Common myeloid progenitor, CD34-positive (primary cell): ENCODE measurements at regions not wholly inside any gene's neighbourhood (a gene's known extent, or its start where the extent isn't known, plus 50 kb on each side); places are given as distances from the start of the nearest gene placed in this dataset.
"Not testable (repeated sequence)": the region's sequence is repeated elsewhere in the genome, so short reads cannot be mapped to it uniquely, and the experiment has no call there.

Source experiments
- CTCF ChIA-PET: fragments of 350-600 bp; sonication (Branson Sonifier 250); formaldehyde crosslinking; loops from one replicate; lab custom pipeline; 2021; ENCODE audit warnings: antibody characterized with exemption; lab: Charles Lee
- POLR2A ChIA-PET: fragments of 350-600 bp; sonication (Branson Sonifier 250); formaldehyde crosslinking; loops from one replicate; lab custom pipeline; 2021; ENCODE audit warnings: antibody characterized with exemption; lab: Charles Lee
- DNase-seq, 3 donors: peaks; one replicate each; pipeline versions ENCODE4 v3.0.0 to v3.0.0-alpha.2; 2013
- H3K27ac ChIP-seq, 2 experiments: 1 replicate in 1 of 2; 2 replicates in 1 of 2; pipeline ENCODE4 v1.7.0; 2013; ENCODE audit warnings: inconsistent platforms in 2 of 2, low read length in 2 of 2, mild to moderate bottlenecking in 2 of 2, low read depth in 1 of 2, moderate library complexity in 1 of 2; ENCODE audit not compliant: severe bottlenecking in 2 of 2, insufficient read depth in 1 of 2, poor library complexity in 1 of 2
- H3K27me3 ChIP-seq, 5 experiments: replicated peaks in 2 of 5; 1 replicate in 3 of 5; 2 replicates in 2 of 5; pipeline versions ENCODE4 v1.6.1 to v1.7.0; 2013; ENCODE audit warnings: low read length in 4 of 5, mild to moderate bottlenecking in 2 of 5, moderate library complexity in 2 of 5, inconsistent platforms in 1 of 5; ENCODE audit not compliant: insufficient read depth in 5 of 5, control insufficient read depth in 4 of 5
- H3K36me3 ChIP-seq, 4 experiments: 1 replicate in 2 of 4; 2 replicates in 2 of 4; pipeline versions ENCODE4 v1.6.1 to v1.7.0; 2013; ENCODE audit warnings: low read length in 3 of 4, control low read depth in 1 of 4, mild to moderate bottlenecking in 1 of 4; ENCODE audit not compliant: control insufficient read depth in 4 of 4, insufficient read depth in 4 of 4
- H3K4me1 ChIP-seq, 4 experiments: 1 replicate in 3 of 4; 2 replicates in 1 of 4; pipeline versions ENCODE4 v1.6.1 to v1.7.1; 2013; ENCODE audit warnings: low read length in 3 of 4, mild to moderate bottlenecking in 3 of 4, control low read depth in 1 of 4, inconsistent platforms in 1 of 4, moderate library complexity in 1 of 4; ENCODE audit not compliant: control insufficient read depth in 4 of 4, insufficient read depth in 4 of 4; ENCODE audit errors: control extremely low read depth in 1 of 4
- H3K4me3 ChIP-seq, 7 experiments: 1 replicate in 4 of 7; 2 replicates in 3 of 7; pipeline versions ENCODE4 v1.5.1 to v1.7.0; 2013; ENCODE audit warnings: mild to moderate bottlenecking in 7 of 7, low read length in 6 of 7, moderate library complexity in 6 of 7, inconsistent platforms in 2 of 7, low read depth in 2 of 7, control low read depth in 1 of 7; ENCODE audit not compliant: insufficient read depth in 4 of 7, control insufficient read depth in 1 of 7; ENCODE audit errors: extremely low read depth in 1 of 7
- H3K9me3 ChIP-seq, 5 experiments: 1 replicate in 4 of 5; 2 replicates in 1 of 5; pipeline versions ENCODE4 v1.6.1 to v1.7.1; 2013; ENCODE audit warnings: low read length in 4 of 5, mild to moderate bottlenecking in 2 of 5, inconsistent platforms in 1 of 5, low read depth in 1 of 5, moderate library complexity in 1 of 5; ENCODE audit not compliant: control insufficient read depth in 4 of 5, insufficient read depth in 2 of 5; ENCODE audit errors: control extremely low read depth in 1 of 5
- WGBS: methylation state at CpG from one replicate; pipeline ENCODE4 v1.1.5; 2013; ENCODE audit not compliant: insufficient coverage; 5-methylcytosine and 5-hydroxymethylcytosine counted together

DNA sequence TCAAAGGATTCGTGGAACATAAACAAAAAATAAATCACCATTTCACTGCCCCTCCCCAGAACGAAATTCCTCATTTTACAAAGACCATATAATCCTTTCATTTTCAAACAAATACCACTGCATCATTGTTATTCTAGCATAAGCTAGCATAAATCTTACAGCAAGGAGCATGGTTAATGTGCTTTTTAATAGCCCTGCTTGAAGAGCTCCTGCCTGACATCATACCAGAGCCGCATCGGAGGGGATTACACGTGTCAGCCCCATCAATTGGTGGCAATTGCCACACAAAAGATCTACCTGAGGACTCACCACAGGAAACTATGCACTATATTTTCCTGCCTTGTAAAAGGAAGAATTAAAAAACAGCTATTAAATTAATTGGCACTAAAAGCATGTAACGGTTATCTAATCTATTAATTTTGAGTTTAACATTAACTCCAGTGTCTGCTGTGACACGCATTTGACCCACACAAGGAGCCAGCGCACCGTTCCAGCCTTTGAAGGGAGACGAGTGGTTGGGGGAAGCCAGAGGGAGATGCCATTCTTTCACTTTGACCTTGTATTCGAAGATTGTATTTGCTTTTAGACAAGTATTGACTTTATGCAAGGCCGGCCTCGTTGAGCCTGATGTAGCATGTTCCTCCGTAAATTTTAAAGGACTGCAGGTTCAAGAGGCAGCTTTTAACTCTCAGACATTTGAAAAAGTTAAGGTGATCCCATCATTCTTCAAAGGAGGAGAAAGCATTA is 261.1 kb upstream of the RNF32 start:
- H3K27me3 ChIP-seq = no peaks in the 10 kb centered on the region
- H3K27ac ChIP-seq = no peak overlapping the region
- H3K36me3 ChIP-seq = no peaks in the 10 kb centered on the region
- 90% methylated on average over 13 of the region's 14 CpGs for WGBS
- H3K4me3 ChIP-seq = no peak overlapping the region
- POLR2A ChIA-PET = no interaction called here
- H3K4me1 ChIP-seq = no peaks in the 10 kb centered on the region
- no peak for DNase-seq
- CTCF ChIA-PET = no interaction called here
- no peaks in the 10 kb centered on the region for H3K9me3 ChIP-seq

DNA sequence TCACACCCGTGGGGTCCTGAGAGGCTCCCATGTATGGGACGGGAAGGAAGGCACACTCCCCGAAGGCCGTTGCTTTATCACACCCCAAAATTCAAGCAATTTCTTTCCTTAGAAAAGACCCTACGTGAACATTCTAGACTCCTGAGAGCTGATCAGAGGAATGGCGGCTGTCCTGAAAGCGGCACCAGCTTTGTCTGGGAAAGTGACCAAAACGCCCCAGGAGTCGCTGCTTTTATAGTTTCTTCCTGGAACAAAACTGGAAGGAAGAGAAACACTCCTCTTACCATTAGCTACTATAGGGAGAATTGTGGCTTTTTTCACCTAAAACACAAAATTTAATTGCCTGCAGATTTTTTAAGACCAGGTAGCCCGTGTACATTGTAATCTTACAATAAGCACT is 261.8 kb upstream of the RNF32 start:
- H3K9me3 ChIP-seq = no peaks in the 10 kb centered on the region
- no peaks in the 10 kb centered on the region for H3K36me3 ChIP-seq
- 88% methylated on average over 3 of the region's 10 CpGs for WGBS
- no peak for DNase-seq
- no peak overlapping the region for H3K27ac ChIP-seq
- no peak overlapping the region for H3K4me3 ChIP-seq
- ChIA-PET POLR2A (no interaction called here), CTCF (no interaction called here)
- H3K4me1 ChIP-seq = no peaks in the 10 kb centered on the region
- H3K27me3 ChIP-seq = no peaks in the 10 kb centered on the region

DNA sequence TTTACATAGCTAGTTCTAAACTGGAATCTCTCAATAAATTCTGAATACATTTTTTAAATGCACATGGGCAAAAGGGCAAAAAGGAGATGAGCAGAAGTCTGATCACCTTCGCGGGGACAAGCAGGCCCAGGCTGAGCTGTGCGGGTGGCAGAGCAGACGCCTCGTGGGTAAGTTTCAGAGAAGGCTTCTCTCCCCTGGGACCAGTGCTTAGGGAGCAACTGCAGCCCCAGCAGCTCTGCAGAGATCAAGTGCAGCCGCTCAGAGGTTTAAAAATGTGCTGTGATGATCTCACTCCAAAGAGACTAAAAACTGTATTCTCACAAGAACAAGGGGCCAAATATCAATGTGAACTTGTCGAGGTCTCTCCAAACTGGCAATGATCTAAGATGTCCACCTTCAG is 264.3 kb upstream of the RNF32 start:
- Histone ChIP-seq H3K36me3 (no peaks in the 10 kb centered on the region), H3K9me3 (no peaks in the 10 kb centered on the region), H3K4me1 (no peaks in the 10 kb centered on the region), H3K4me3 (no peak overlapping the region), H3K27me3 (no peaks in the 10 kb centered on the region), H3K27ac (no peak overlapping the region)
- WGBS = 84% methylated on average over 6 of the region's 7 CpGs
- ChIA-PET POLR2A (no interaction called here), CTCF (no interaction called here)
- DNase-seq = no peak

DNA sequence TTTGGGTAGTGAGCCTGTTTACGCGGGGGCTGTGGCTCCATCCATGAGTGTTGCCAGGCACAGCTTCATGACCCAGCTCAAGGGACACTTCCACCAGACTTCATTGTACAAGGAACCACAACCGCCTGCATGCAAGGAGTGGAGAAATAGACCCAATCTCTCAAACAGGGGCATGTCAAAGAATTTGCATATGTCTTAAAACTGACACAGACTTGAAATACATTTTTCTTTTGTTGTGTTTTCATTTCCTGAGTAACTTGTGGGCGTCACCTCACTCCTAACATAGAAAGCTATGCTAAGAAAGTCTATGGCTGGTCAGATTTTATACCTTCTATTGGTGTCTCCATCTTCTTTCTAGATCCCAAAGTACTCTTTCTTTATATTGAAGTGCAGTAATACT is 266.2 kb upstream of the RNF32 start:
- ChIA-PET CTCF (no interaction called here), POLR2A (no interaction called here)
- Histone ChIP-seq H3K4me1 (no peaks in the 10 kb centered on the region), H3K9me3 (peaks cover 0 to 5% (median 0%) of the 10 kb centered on the region in 5 experiments), H3K27ac (no peak overlapping the region), H3K36me3 (no peaks in the 10 kb centered on the region), H3K4me3 (no peak overlapping the region), H3K27me3 (no peaks in the 10 kb centered on the region)
- DNase-seq = no peak
- WGBS = 100% methylated on average over 3 of the region's 4 CpGs

DNA sequence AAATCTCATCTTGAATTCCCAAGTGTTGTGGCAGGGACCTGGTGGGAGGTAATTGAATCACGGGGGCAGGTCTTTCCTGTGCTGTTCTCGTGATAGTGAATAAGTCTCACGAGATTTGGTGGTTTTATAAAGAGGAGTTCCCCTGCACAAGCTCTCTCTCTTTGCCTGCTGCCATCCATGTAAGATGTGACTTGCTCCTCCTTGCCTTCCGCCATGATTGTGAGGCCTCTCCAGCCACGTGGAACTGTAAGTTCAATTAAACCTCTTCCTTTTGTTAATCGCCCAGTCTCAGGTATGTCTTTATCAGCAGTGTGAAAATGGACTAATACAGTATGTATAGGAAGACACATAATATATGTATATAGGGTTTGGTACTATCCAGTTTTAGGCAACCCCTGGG is 270.6 kb upstream of the RNF32 start:
- CTCF ChIA-PET, POLR2A ChIA-PET, H3K27ac ChIP-seq, H3K27me3 ChIP-seq, DNase-seq, H3K4me3 ChIP-seq, H3K9me3 ChIP-seq, H3K4me1 ChIP-seq, H3K36me3 ChIP-seq: not testable (repeated sequence)
- no CpG with 5 or more reads among the region's 6 CpGs for WGBS

DNA sequence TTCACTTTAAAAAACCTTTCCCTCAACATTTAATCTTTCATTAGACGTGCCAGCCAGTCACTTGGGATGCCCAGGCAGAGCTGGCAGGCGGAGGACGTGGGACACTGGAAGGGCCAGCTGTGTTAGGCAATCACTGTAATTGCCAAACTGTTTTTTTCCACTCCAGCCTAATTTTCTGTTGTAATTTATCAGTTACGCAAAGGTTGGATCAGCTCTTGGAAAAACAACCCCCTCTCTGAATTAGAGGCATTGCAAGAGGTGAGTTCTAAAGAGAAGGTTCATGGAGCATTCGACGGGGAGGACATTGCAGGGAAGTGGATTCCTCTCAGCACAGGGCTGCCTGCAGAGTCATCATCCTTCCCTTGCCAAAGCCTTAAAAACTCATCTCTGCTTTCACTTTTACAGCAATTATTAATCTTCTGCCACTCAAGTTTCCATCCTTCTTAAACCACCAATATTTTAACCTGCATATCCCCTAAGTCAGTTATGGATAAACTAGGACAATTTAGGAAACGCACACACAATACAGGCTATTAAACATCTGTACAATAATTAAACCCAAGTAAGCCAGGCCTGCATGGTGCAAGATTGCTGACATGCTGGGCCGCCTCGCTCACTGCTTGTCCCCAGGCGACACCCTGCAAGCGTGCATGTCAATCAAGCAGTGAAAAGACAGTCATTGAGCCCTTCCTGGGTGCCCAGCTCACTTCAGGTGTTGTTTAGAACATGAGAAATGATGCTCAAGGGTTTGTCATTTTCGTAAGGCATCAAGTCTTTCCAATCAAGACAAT is 272.3 kb upstream of the RNF32 start:
- Histone ChIP-seq H3K27ac (no peak overlapping the region), H3K27me3 (no peaks in the 10 kb centered on the region), H3K36me3 (no peaks in the 10 kb centered on the region), H3K9me3 (peaks cover 0 to 5% (median 0%) of the 10 kb centered on the region in 5 experiments), H3K4me1 (no peaks in the 10 kb centered on the region), H3K4me3 (no peak overlapping the region)
- CTCF ChIA-PET = no interaction called here
- no peak for DNase-seq
- POLR2A ChIA-PET = no interaction called here
- 89% methylated on average over 9 of the region's 12 CpGs for WGBS

DNA sequence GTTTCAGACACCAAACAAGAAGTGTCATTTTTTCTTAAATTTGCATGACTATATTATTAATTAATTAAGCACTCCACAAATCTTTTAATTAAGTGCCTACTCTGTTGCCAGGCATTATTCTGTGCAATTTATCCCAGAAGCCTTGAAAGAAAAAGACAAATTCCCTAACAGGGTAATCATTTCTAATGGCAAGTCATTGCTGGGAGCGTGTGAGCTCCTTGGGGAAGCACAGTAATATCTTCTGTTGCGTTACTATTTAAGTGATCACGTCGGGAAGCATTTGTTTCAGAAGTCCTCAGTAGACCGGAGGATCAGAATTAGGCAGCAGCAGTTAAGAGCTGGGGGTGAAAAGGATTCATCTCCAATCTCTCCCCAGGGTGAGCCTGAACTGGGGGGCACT is 276.8 kb upstream of the RNF32 start:
- ChIA-PET POLR2A (no interaction called here), CTCF (no interaction called here)
- 100% methylated on average over 4 of the region's 5 CpGs for WGBS
- H3K36me3 ChIP-seq = no peaks in the 10 kb centered on the region
- H3K4me3 ChIP-seq = no peak overlapping the region
- DNase-seq = no peak
- H3K27me3 ChIP-seq = no peaks in the 10 kb centered on the region
- no peak overlapping the region for H3K27ac ChIP-seq
- H3K4me1 ChIP-seq = no peaks in the 10 kb centered on the region
- H3K9me3 ChIP-seq = peaks cover 0 to 2% (median 0%) of the 10 kb centered on the region in 5 experiments
